IMR-90 (cell line): ENCODE measurements at regions not wholly inside any gene's neighbourhood (a gene's known extent, or its start where the extent isn't known, plus 50 kb on each side); places are given as distances from the start of the nearest gene placed in this dataset.
A peak's percentile ranks its signal among the peaks of the same experiment; 100 is the strongest.

ENCODE experiments used
- ATAC-seq: fragments of 200-7000 bp; cut with Tn5 transposase; 2 replicates; pipeline ENCODE4 v1.9.1; 2020; ENCODE audit warnings: low read depth, mild to moderate bottlenecking, moderate library complexity
- BruUV-seq: library from RNA; stranded (reverse); fragments of 400-500 nt; replicated peaks from 2 replicates; lab custom pipeline; 2021; lab: Mats Ljungman, UMichigan
- CTCF ChIA-PET: fragments of 300-600 bp; formaldehyde crosslinking; extraction: SDS; loops from one replicate; lab custom pipeline; 2021; ENCODE audit warnings: antibody characterized with exemption; lab: Yijun Ruan, JAX
- POLR2A ChIA-PET: fragments of 300-600 bp; sonication (Branson Sonifier 250); formaldehyde crosslinking; loops from one replicate; lab custom pipeline; 2022; ENCODE audit warnings: antibody characterized with exemption; ENCODE audit not compliant: unreplicated experiment; lab: Charles Lee
- DNase-seq: peaks from one replicate; pipeline ENCODE4 v3.0.0; 2013
- H2AFZ ChIP-seq: replicated peaks from 2 replicates; pipeline ENCODE3; 2013; ENCODE audit warnings: low read length, mild to moderate bottlenecking; ENCODE audit not compliant: poor library complexity
- H2AK5ac ChIP-seq: 2 replicates; pipeline ENCODE4 v1.6.1; 2013; ENCODE audit warnings: low read depth, low read length, inconsistent platforms
- H2AK9ac ChIP-seq: replicated peaks from 2 replicates; pipeline ENCODE3; 2013; ENCODE audit warnings: mild to moderate bottlenecking, low read depth, low read length, moderate library complexity; ENCODE audit not compliant: poor library complexity
- H2BK120ac ChIP-seq: 2 replicates; pipeline ENCODE4 v1.6.1; 2013; ENCODE audit warnings: low read depth, low read length, inconsistent platforms
- H2BK15ac ChIP-seq: 3 replicates; pipeline ENCODE4 v1.6.1; 2013; ENCODE audit warnings: low read depth, low read length, inconsistent platforms
- H2BK20ac ChIP-seq: 2 replicates; pipeline ENCODE4 v1.6.1; 2013; ENCODE audit warnings: low read depth, mild to moderate bottlenecking, inconsistent platforms, low read length, moderate library complexity
- H2BK5ac ChIP-seq: 2 replicates; pipeline ENCODE4 v1.6.1; 2013; ENCODE audit warnings: mild to moderate bottlenecking, low read depth, low read length, inconsistent platforms; ENCODE audit not compliant: poor library complexity, severe bottlenecking
- H3K14ac ChIP-seq: replicated peaks from 2 replicates; pipeline ENCODE4 v1.6.1; 2013; ENCODE audit warnings: low read depth, low read length, inconsistent platforms
- H3K18ac ChIP-seq: 2 replicates; pipeline ENCODE4 v1.6.1; 2013; ENCODE audit warnings: low read depth, low read length, control low read depth
- H3K23ac ChIP-seq: 2 replicates; pipeline ENCODE4 v1.6.1; 2013; ENCODE audit warnings: low read depth, low read length, inconsistent platforms
- H3K27ac ChIP-seq: 2 replicates; pipeline ENCODE4 v1.5.1; 2013; ENCODE audit warnings: mild to moderate bottlenecking, control low read depth, low read length; ENCODE audit not compliant: insufficient read depth
- H3K27me3 ChIP-seq: 2 replicates; pipeline ENCODE4 v1.6.1; 2013; ENCODE audit warnings: low read length; ENCODE audit not compliant: control insufficient read depth, insufficient read depth
- H3K36me3 ChIP-seq: 2 replicates; pipeline ENCODE4 v1.6.1; 2013; ENCODE audit warnings: low read length, mixed read lengths; ENCODE audit not compliant: control insufficient read depth, insufficient read depth
- H3K4ac ChIP-seq: 2 replicates; pipeline ENCODE4 v1.6.1; 2013; ENCODE audit warnings: low read depth, low read length, inconsistent platforms
- H3K4me1 ChIP-seq: 2 replicates; pipeline ENCODE4 v1.6.1; 2013; ENCODE audit warnings: low read length, mixed read lengths; ENCODE audit not compliant: control insufficient read depth, insufficient read depth
- H3K4me2 ChIP-seq: 2 replicates; pipeline ENCODE4 v1.6.1; 2013; ENCODE audit warnings: low read depth, mild to moderate bottlenecking, control low read depth, low read length, moderate library complexity
- H3K4me3 ChIP-seq: 2 replicates; pipeline ENCODE4 v1.5.1; 2013; ENCODE audit warnings: low read depth, mild to moderate bottlenecking, control low read depth, low read length, moderate library complexity; ENCODE audit not compliant: insufficient read depth
- H3K56ac ChIP-seq: 2 replicates; pipeline ENCODE4 v1.6.1; 2013; ENCODE audit warnings: low read length, inconsistent platforms; ENCODE audit not compliant: insufficient read depth; ENCODE audit errors: extremely low read depth
- H3K79me1 ChIP-seq, 2 experiments: 2 replicates each; pipeline ENCODE4 v1.6.1; 2013; ENCODE audit warnings: low read length in 2 of 2, inconsistent platforms in 1 of 2, low read depth in 1 of 2
- H3K9ac ChIP-seq: 2 replicates; pipeline ENCODE4 v1.6.1; 2013; ENCODE audit warnings: low read depth, low read length, control low read depth
- H3K9me1 ChIP-seq: 2 replicates; pipeline ENCODE4 v1.6.1; 2013; ENCODE audit warnings: low read length, inconsistent platforms; ENCODE audit not compliant: insufficient read depth
- H3K9me3 ChIP-seq: 2 replicates; pipeline ENCODE4 v1.6.1; 2013; ENCODE audit warnings: low read length; ENCODE audit not compliant: control insufficient read depth, insufficient read depth
- H4K20me1 ChIP-seq: 2 replicates; pipeline ENCODE4 v1.6.1; 2013; ENCODE audit warnings: low read length, inconsistent platforms; ENCODE audit not compliant: insufficient read depth
- H4K5ac ChIP-seq: 2 replicates; pipeline ENCODE4 v1.6.1; 2013; ENCODE audit warnings: mild to moderate bottlenecking, low read depth, low read length, control low read depth
- H4K8ac ChIP-seq, 2 experiments: 2 replicates each; pipeline ENCODE4 v1.6.1; 2013; ENCODE audit warnings: low read depth in 2 of 2, low read length in 2 of 2, control low read depth in 1 of 2, inconsistent platforms in 1 of 2
- H4K91ac ChIP-seq: 2 replicates; pipeline ENCODE4 v1.6.1; 2013; ENCODE audit warnings: low read depth, low read length, inconsistent platforms; ENCODE audit not compliant: insufficient read depth
- BHLHE40 ChIP-seq: fragments of 150-350 bp; IDR thresholded peaks from 2 replicates; pipeline ENCODE4 v1.6.1; 2016; ENCODE audit warnings: mild to moderate bottlenecking, low read depth, low read length
- CEBPB ChIP-seq: IDR thresholded peaks from 2 replicates; pipeline ENCODE4 v1.6.1; 2012; ENCODE audit warnings: low read depth, low read length, improper control_type of control experiment
- CHD1 ChIP-seq: IDR thresholded peaks from 2 replicates; pipeline ENCODE4 v1.6.1; 2012; ENCODE audit warnings: low read depth, low read length, improper control_type of control experiment
- MAZ ChIP-seq: IDR thresholded peaks from 2 replicates; pipeline ENCODE4 v1.6.1; 2012; ENCODE audit warnings: low read depth, mild to moderate bottlenecking, low read length, improper control_type of control experiment, moderate library complexity, borderline replicate concordance
- MXI1 ChIP-seq: IDR thresholded peaks from 2 replicates; pipeline ENCODE4 v1.6.1; 2012; ENCODE audit warnings: low read depth, mild to moderate bottlenecking, low read length, moderate library complexity, borderline replicate concordance
- NFE2L2 ChIP-seq: fragments of 150-350 bp; IDR thresholded peaks from 2 replicates; pipeline ENCODE4 v1.6.1; 2016; ENCODE audit warnings: low read depth, mild to moderate bottlenecking, low read length
- POLR2A ChIP-seq: IDR thresholded peaks from 2 replicates; pipeline ENCODE4 v1.6.1; 2012; ENCODE audit warnings: mild to moderate bottlenecking, low read depth, low read length
- RAD21 ChIP-seq: IDR thresholded peaks from 2 replicates; pipeline ENCODE4 v1.6.1; 2012; ENCODE audit warnings: low read length, improper control_type of control experiment
- RCOR1 ChIP-seq: IDR thresholded peaks from 2 replicates; pipeline ENCODE4 v1.6.1; 2012; ENCODE audit warnings: mild to moderate bottlenecking, low read length, improper control_type of control experiment; ENCODE audit not compliant: insufficient replicate concordance
- RFX5 ChIP-seq: IDR thresholded peaks from 2 replicates; pipeline ENCODE4 v1.8.0; 2012; ENCODE audit warnings: low read depth, mild to moderate bottlenecking, low read length, moderate library complexity
- WGBS, 2 experiments: methylation state at CpG; one replicate each; pipeline versions ENCODE4 v1.1.5 to v1.1.7; 2013; ENCODE audit warnings: missing lambda C conversion rate in 2 of 2; ENCODE audit not compliant: insufficient read length in 1 of 2; ENCODE audit errors: extremely low coverage in 2 of 2; 5-methylcytosine and 5-hydroxymethylcytosine counted together
- dilution Hi-C: fragments of 300-500 bp; cut with HindIII; formaldehyde crosslinking; loops from one replicate; pipeline ENCODE4 v1.14.3; 2018; ENCODE audit warnings: low sequenced_read_pairs; ENCODE audit not compliant: unreplicated experiment
- in situ Hi-C: fragments of 300-500 bp; cut with MboI; formaldehyde crosslinking; loops from 3 replicates; pipeline ENCODE4 v1.14.3; 2019; ENCODE audit warnings: low sequenced_read_pairs, inconsistent platforms, mixed read lengths
- intact Hi-C: fragments of 100-400 bp; cut with micrococcal nuclease; formaldehyde crosslinking; loops from 2 replicates; pipeline ENCODE4 v1.10.0; 2022
- TF ChIP-seq, protein P1 (sequence below): conservative IDR thresholded peaks from 2 replicates; pipeline ENCODE4 v1.5.1; 2012; ENCODE audit warnings: mild to moderate bottlenecking, low read depth, low read length, improper control_type of control experiment
- TF ChIP-seq, protein P2 (sequence below): fragments of 150-350 bp; IDR thresholded peaks from 2 replicates; pipeline ENCODE4 v1.6.1; 2017; ENCODE audit warnings: mild to moderate bottlenecking, antibody characterized with exemption, low read length, low read depth

DNA sequence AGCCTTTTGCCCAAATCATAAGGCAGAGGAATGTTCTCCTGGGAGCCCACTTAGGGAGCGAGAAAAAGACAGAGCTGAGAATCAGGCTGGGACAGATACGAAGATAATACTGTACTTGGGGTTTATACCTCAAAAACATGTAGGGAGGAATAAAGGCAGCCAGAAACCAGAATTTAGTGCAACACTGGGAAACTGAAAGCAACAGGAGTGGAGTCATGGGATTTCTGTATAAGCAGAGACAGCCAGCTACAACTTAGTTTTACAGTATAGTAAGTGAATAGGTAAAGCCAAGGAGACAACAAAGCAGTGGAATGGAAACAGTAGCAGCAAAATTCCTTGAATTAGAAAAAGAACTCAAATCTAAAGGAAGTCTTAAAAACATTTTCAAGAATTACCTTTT is 413.2 kb downstream of the FAT4 start:
- WGBS, 2 experiments = no CpG with 5 or more reads among the region's 2 CpGs
- peak overlapping the region; percentile 44; the same call in 1 of the 2 replicates for H4K5ac ChIP-seq
- dilution Hi-C loops (no loop called here), intact Hi-C loops (loop anchor here (2.0 kb wide), 1 partner anchor 413 kb away; the partner anchor contains the start of gene FAT4), in situ Hi-C loops (no loop called here)
- peaks cover 11% of the 10 kb centered on the region for H3K4me1 ChIP-seq
- H2AK5ac ChIP-seq = 0 out of 2 replicates have a peak overlapping the region, but pooled peaks have one; percentile 33
- no TSS peak for BruUV-seq
- no peak overlapping the region for H2AFZ ChIP-seq
- no peak overlapping the region for H3K56ac ChIP-seq
- H2BK20ac ChIP-seq = peak overlapping the region; percentile 81
- no peak overlapping the region for H3K9ac ChIP-seq
- no peaks in the 10 kb centered on the region for H3K27me3 ChIP-seq
- peak overlapping the region; percentile 92 for H3K14ac ChIP-seq
- H4K8ac ChIP-seq = peak overlapping the region in 1 of 2 experiments; percentile 69; a peak in 1 of 4 replicates
- ChIA-PET POLR2A (no interaction called here), CTCF (no interaction called here)
- no peak overlapping the region for H3K4me3 ChIP-seq
- peak overlapping the region; percentile 73 for H2BK120ac ChIP-seq
- peak overlapping the region; percentile 33; the same call in 1 of the 2 replicates for H3K4me2 ChIP-seq
- peak; percentile 30 for DNase-seq
- no peaks in the 10 kb centered on the region for H4K20me1 ChIP-seq
- H3K18ac ChIP-seq = peak overlapping the region; percentile 48; the same call in 1 of the 2 replicates
- H3K23ac ChIP-seq = no peak overlapping the region
- no peak overlapping the region for H2AK9ac ChIP-seq
- H4K91ac ChIP-seq = peak overlapping the region; percentile 66
- peak overlapping the region; percentile 7 for H2BK5ac ChIP-seq
- TF ChIP-seq POLR2A (no peak), RFX5 (no peak), MXI1 (no peak), CHD1 (no peak), MAZ (no peak), RAD21 (no peak), RCOR1 (no peak), CEBPB (no peak), NFE2L2 (no peak), BHLHE40 (no peak)
- TF ChIP-seq, protein P1, sequence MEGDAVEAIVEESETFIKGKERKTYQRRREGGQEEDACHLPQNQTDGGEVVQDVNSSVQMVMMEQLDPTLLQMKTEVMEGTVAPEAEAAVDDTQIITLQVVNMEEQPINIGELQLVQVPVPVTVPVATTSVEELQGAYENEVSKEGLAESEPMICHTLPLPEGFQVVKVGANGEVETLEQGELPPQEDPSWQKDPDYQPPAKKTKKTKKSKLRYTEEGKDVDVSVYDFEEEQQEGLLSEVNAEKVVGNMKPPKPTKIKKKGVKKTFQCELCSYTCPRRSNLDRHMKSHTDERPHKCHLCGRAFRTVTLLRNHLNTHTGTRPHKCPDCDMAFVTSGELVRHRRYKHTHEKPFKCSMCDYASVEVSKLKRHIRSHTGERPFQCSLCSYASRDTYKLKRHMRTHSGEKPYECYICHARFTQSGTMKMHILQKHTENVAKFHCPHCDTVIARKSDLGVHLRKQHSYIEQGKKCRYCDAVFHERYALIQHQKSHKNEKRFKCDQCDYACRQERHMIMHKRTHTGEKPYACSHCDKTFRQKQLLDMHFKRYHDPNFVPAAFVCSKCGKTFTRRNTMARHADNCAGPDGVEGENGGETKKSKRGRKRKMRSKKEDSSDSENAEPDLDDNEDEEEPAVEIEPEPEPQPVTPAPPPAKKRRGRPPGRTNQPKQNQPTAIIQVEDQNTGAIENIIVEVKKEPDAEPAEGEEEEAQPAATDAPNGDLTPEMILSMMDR = no peak
- TF ChIP-seq, protein P2, sequence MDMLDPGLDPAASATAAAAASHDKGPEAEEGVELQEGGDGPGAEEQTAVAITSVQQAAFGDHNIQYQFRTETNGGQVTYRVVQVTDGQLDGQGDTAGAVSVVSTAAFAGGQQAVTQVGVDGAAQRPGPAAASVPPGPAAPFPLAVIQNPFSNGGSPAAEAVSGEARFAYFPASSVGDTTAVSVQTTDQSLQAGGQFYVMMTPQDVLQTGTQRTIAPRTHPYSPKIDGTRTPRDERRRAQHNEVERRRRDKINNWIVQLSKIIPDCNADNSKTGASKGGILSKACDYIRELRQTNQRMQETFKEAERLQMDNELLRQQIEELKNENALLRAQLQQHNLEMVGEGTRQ = no peak
- ATAC-seq = no peak
- H2BK15ac ChIP-seq = peak overlapping the region; percentile 37; the same call in 1 of the 3 replicates
- H3K27ac ChIP-seq = no peak overlapping the region
- peak overlapping the region; percentile 57; the same call in 1 of the 2 replicates for H3K4ac ChIP-seq
- H3K9me3 ChIP-seq = no peaks in the 10 kb centered on the region
- H3K36me3 ChIP-seq = no peaks in the 10 kb centered on the region
- H3K9me1 ChIP-seq = peaks cover 7% of the 10 kb centered on the region
- no peaks in the 10 kb centered on the region for H3K79me1 ChIP-seq
